ENCODE measurements at regions not wholly inside any gene's neighbourhood (a gene's known extent, or its start where the extent isn't known, plus 50 kb on each side); places are given as distances from the start of the nearest gene placed in this dataset.
"Not testable (repeated sequence)": the region's sequence is repeated elsewhere in the genome, so short reads cannot be mapped to it uniquely, and the experiment has no call there.

GRCh38 chr4:57182132-57182874 is 72.1 kb upstream of the IGFBP7 start:
- no peak for ATAC-seq (ENCODE audit: insufficient read depth, low FRiP score)
- no peak overlapping the region for H3K9ac ChIP-seq (ENCODE audit: insufficient read depth in 1 of 2, low read length in 2 of 2)

DNA sequence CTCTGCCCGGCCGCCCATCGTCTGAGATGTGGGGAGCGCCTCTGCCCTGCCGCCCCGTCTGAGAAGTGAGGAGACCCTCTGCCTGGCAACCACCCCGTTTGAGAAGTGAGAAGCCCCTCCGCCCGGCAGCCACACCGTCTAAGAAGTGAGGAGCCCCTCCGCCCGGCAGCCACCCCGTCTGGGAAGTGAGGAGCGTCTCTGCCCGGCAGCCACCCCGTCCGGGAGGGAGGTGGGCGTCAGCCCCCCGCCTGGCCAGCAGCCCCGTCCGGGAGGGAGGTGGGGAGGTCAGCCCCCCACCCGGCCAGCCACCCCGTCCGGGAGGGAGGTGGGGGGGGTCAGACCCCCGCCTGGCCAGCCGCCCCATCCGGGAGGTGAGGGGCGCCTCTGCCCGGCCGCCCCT is 63.0 kb upstream of the IGFBP7 start:
- not testable (repeated sequence) for DNase-seq

More at GRCh38 chr4:57182132-57182874, 72.1 kb upstream of the IGFBP7 start:
- no peaks in the 10 kb centered on the region for H3K4me1 ChIP-seq (ENCODE audit: control insufficient read depth in 5 of 5, insufficient read depth in 5 of 5, low read length in 5 of 5)
- H3K27ac ChIP-seq (ENCODE audit: low read depth in 1 of 2, low read length in 1 of 2) = no peak overlapping the region
- WGBS, 2 donors = 69 to 76% methylated on average over 8 of the region's 8 CpGs
- no peak overlapping the region for H3K4me3 ChIP-seq
- DNase-seq = no peak
- TF ChIP-seq, protein P1, sequence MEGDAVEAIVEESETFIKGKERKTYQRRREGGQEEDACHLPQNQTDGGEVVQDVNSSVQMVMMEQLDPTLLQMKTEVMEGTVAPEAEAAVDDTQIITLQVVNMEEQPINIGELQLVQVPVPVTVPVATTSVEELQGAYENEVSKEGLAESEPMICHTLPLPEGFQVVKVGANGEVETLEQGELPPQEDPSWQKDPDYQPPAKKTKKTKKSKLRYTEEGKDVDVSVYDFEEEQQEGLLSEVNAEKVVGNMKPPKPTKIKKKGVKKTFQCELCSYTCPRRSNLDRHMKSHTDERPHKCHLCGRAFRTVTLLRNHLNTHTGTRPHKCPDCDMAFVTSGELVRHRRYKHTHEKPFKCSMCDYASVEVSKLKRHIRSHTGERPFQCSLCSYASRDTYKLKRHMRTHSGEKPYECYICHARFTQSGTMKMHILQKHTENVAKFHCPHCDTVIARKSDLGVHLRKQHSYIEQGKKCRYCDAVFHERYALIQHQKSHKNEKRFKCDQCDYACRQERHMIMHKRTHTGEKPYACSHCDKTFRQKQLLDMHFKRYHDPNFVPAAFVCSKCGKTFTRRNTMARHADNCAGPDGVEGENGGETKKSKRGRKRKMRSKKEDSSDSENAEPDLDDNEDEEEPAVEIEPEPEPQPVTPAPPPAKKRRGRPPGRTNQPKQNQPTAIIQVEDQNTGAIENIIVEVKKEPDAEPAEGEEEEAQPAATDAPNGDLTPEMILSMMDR (IDR thresholded peaks at IDR 0.05; ENCODE audit: control extremely low read depth, extremely low read depth) = no peak
- no peaks in the 10 kb centered on the region for H3K9me3 ChIP-seq (ENCODE audit: control insufficient read depth in 4 of 4, insufficient read depth in 3 of 4, low read length in 3 of 4)
- H3K36me3 ChIP-seq (ENCODE audit: control insufficient read depth in 4 of 4, insufficient read depth in 4 of 4, low read length in 4 of 4) = no peaks in the 10 kb centered on the region
- H3K27me3 ChIP-seq (ENCODE audit: control insufficient read depth in 3 of 3, insufficient read depth in 3 of 3, low read length in 2 of 3) = no peaks in the 10 kb centered on the region

DNA sequence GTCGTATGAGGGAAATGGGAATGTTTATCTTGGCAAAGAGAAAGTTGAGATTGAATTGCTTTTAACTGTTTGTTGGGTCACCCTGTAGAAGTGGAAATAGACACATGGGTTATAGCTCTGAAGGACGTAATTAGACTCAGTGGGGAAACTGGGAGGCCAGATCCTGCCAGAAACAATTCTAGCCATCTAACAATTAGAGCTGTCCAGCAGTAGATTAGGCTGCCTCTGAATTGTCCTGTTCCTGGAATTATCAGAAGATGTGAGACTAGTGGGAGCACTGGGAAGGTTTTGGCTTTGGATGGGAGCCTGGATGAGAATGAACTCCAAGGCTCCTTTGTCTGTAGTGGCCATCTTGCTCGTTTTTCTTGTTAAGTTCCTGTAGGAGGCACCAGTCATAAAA is 61.9 kb upstream of the IGFBP7 start:
- ATAC-seq (ENCODE audit: insufficient read depth, low FRiP score) (no peak), DNase-seq (no peak)
- Histone ChIP-seq H3K9me3 (ENCODE audit: control insufficient read depth in 4 of 4, insufficient read depth in 3 of 4, low read length in 3 of 4) (no peaks in the 10 kb centered on the region), H3K27me3 (ENCODE audit: control insufficient read depth in 3 of 3, insufficient read depth in 3 of 3, low read length in 2 of 3) (no peaks in the 10 kb centered on the region), H3K36me3 (ENCODE audit: control insufficient read depth in 4 of 4, insufficient read depth in 4 of 4, low read length in 4 of 4) (no peaks in the 10 kb centered on the region), H3K4me1 (ENCODE audit: control insufficient read depth in 5 of 5, insufficient read depth in 5 of 5, low read length in 5 of 5) (peaks cover 0 to 4% (median 0%) of the 10 kb centered on the region in 5 donors), H3K4me3 (no peak overlapping the region), H3K9ac (ENCODE audit: insufficient read depth in 1 of 2, low read length in 2 of 2) (no peak overlapping the region), H3K27ac (ENCODE audit: low read depth in 1 of 2, low read length in 1 of 2) (no peak overlapping the region)
- TF ChIP-seq, protein P1 (IDR thresholded peaks at IDR 0.05; ENCODE audit: control extremely low read depth, extremely low read depth) = no peak
- WGBS, 2 donors = 63 to 76% methylated on average over 3 of the region's 3 CpGs

More for the DNA sequence above, 63.0 kb upstream of the IGFBP7 start:
- H3K4me3 ChIP-seq; H3K9ac ChIP-seq (ENCODE audit: insufficient read depth in 1 of 2, low read length in 2 of 2); H3K9me3 ChIP-seq (ENCODE audit: control insufficient read depth in 4 of 4, insufficient read depth in 3 of 4, low read length in 3 of 4); H3K4me1 ChIP-seq (ENCODE audit: control insufficient read depth in 5 of 5, insufficient read depth in 5 of 5, low read length in 5 of 5); ATAC-seq (ENCODE audit: insufficient read depth, low FRiP score); H3K36me3 ChIP-seq (ENCODE audit: control insufficient read depth in 4 of 4, insufficient read depth in 4 of 4, low read length in 4 of 4); H3K27me3 ChIP-seq (ENCODE audit: control insufficient read depth in 3 of 3, insufficient read depth in 3 of 3, low read length in 2 of 3); H3K27ac ChIP-seq (ENCODE audit: low read depth in 1 of 2, low read length in 1 of 2): not testable (repeated sequence)
- 95 to 96% methylated on average over 8 to 30 of the region's 30 CpGs for WGBS, 2 donors

DNA sequence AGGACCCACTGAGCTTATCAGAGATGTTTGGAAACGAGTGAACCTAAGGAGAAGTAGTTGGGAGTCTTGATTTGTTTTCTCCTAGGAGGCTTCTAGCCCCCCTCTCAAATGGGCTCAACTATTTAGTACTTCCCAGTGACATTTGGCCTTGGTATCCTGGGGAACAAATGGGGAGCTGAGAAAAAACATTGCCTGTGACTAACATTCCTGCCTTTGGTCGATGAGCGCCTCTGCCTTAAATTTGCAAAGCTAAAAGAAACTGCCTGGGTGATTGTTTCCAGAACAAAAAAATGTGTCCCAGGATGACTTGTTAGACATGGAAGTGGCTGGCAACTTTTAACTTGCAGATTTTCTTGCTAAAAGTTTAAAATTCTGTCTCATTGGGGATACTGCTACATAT is 58.8 kb upstream of the IGFBP7 start:
- H3K27ac ChIP-seq (ENCODE audit: low read depth in 1 of 2, low read length in 1 of 2) = no peak overlapping the region
- H3K4me1 ChIP-seq (ENCODE audit: control insufficient read depth in 5 of 5, insufficient read depth in 5 of 5, low read length in 5 of 5) = peaks cover 0 to 4% (median 0%) of the 10 kb centered on the region in 5 donors
- H3K9me3 ChIP-seq (ENCODE audit: control insufficient read depth in 4 of 4, insufficient read depth in 3 of 4, low read length in 3 of 4) = no peaks in the 10 kb centered on the region
- TF ChIP-seq, protein P1 (IDR thresholded peaks at IDR 0.05; ENCODE audit: control extremely low read depth, extremely low read depth) = no peak
- WGBS, 2 donors = 67 to 72% methylated on average over 3 of the region's 3 CpGs
- H3K9ac ChIP-seq (ENCODE audit: insufficient read depth in 1 of 2, low read length in 2 of 2) = no peak overlapping the region
- no peak overlapping the region for H3K4me3 ChIP-seq
- no peaks in the 10 kb centered on the region for H3K27me3 ChIP-seq (ENCODE audit: control insufficient read depth in 3 of 3, insufficient read depth in 3 of 3, low read length in 2 of 3)
- DNase-seq = peak in 1 of 3 donors; percentile 23
- H3K36me3 ChIP-seq (ENCODE audit: control insufficient read depth in 4 of 4, insufficient read depth in 4 of 4, low read length in 4 of 4) = no peaks in the 10 kb centered on the region
- no peak for ATAC-seq (ENCODE audit: insufficient read depth, low FRiP score)
